Smooth muscle cell (in vitro differentiated cells): ENCODE measurements at regions not wholly inside any gene's neighbourhood (a gene's known extent, or its start where the extent isn't known, plus 50 kb on each side); places are given as distances from the start of the nearest gene placed in this dataset.

Experiments used
- DNase-seq: peaks from one replicate; lab custom pipeline; 2025; ENCODE audit not compliant: unreplicated experiment; lab: John Stamatoyannopoulos, UW
- H2AFZ ChIP-seq: fragments of 200-600 bp; sonication (generic); 2 replicates; pipeline ENCODE4 v1.6.0; 2016; ENCODE audit warnings: antibody characterized with exemption, low read depth, mild to moderate bottlenecking
- H3F3A ChIP-seq: fragments of 200-600 bp; sonication (generic); 2 replicates; pipeline ENCODE4 v1.6.0; 2017; ENCODE audit warnings: antibody characterized with exemption, low read depth
- H3K27ac ChIP-seq: fragments of 200-600 bp; sonication (generic); 2 replicates; pipeline ENCODE4 v1.5.1; 2016; ENCODE audit warnings: low read depth, mild to moderate bottlenecking
- H3K27me3 ChIP-seq: fragments of 200-600 bp; sonication (generic); 2 replicates; pipeline ENCODE4 v1.6.1; 2016; ENCODE audit warnings: low read depth, mild to moderate bottlenecking
- H3K36me3 ChIP-seq: fragments of 200-600 bp; sonication (generic); 2 replicates; pipeline ENCODE4 v1.5.1; 2016; ENCODE audit warnings: low read depth
- H3K4me1 ChIP-seq: fragments of 200-600 bp; sonication (generic); 2 replicates; pipeline ENCODE4 v1.5.1; 2016; ENCODE audit warnings: low read depth
- H3K4me2 ChIP-seq: fragments of 200-600 bp; sonication (generic); 2 replicates; pipeline ENCODE4 v1.6.0; 2016; ENCODE audit warnings: mild to moderate bottlenecking
- H3K4me3 ChIP-seq: fragments of 200-600 bp; sonication (generic); 2 replicates; pipeline ENCODE4 v1.5.1; 2016; ENCODE audit warnings: mild to moderate bottlenecking
- H3K79me2 ChIP-seq: fragments of 200-600 bp; sonication (generic); 2 replicates; pipeline ENCODE4 v1.6.0; 2016; ENCODE audit warnings: low read depth, mild to moderate bottlenecking
- H3K9ac ChIP-seq: fragments of 200-600 bp; sonication (generic); 2 replicates; pipeline ENCODE4 v1.6.0; 2016; ENCODE audit warnings: low read depth
- H3K9me3 ChIP-seq: fragments of 200-600 bp; sonication (generic); replicated peaks from 2 replicates; pipeline ENCODE4 v1.5.1; 2016; ENCODE audit warnings: low read depth
- H4K20me1 ChIP-seq: fragments of 200-600 bp; sonication (generic); 2 replicates; pipeline ENCODE4 v1.6.0; 2016; ENCODE audit warnings: low read depth
- WGBS: methylation state at CpG from one replicate; pipeline ENCODE4 v1.1.7; 2016; ENCODE audit warnings: low lambda C conversion rate; 5-methylcytosine and 5-hydroxymethylcytosine counted together
- TF ChIP-seq, protein P1 (sequence below): fragments of 200-600 bp; sonication (generic); IDR thresholded peaks from 2 replicates; pipeline ENCODE4 v1.5.1; 2017; ENCODE audit warnings: borderline replicate concordance, mild to moderate bottlenecking, antibody characterized with exemption; ENCODE audit not compliant: insufficient read depth, poor library complexity, severe bottlenecking

DNA sequence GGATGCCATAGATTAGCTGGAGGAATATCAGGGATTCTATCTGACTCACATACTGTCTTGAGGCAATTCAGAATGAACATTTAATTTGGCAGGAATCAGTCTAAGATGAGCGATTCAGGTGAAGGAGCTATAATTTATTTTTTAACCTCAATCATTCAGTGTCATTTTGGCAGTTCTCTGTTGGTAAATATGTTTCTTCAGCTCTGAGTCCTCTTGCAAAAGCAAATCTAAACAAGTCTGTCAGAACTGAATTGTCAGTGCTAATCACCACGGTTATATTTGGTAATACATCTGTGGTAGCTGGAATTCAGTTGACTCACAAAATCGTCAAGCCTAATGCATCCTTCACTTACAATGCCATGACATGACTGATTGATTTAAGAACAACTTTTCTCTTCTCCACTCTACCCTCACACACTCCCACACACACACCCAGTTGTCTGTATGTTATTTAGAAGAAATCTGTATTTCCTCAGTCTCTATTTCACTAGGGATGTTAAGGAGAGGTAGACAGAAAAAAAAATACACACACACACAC, 516.6 kb upstream of the NXPH2 start:
- no peak overlapping the region for H3K27ac ChIP-seq
- H3K27me3 ChIP-seq: no peaks in the 10 kb centered on the region
- H3K36me3 ChIP-seq: no peaks in the 10 kb centered on the region
- no peaks in the 10 kb centered on the region for H3K9me3 ChIP-seq
- H3K4me3 ChIP-seq: no peak overlapping the region
- 52% methylated on average over 3 of the region's 3 CpGs for WGBS
- H3K9ac ChIP-seq: no peak overlapping the region
- no peak for DNase-seq
- no peaks in the 10 kb centered on the region for H4K20me1 ChIP-seq
- no peak overlapping the region for H3K4me2 ChIP-seq
- no peaks in the 10 kb centered on the region for H3F3A ChIP-seq
- TF ChIP-seq, protein P1, sequence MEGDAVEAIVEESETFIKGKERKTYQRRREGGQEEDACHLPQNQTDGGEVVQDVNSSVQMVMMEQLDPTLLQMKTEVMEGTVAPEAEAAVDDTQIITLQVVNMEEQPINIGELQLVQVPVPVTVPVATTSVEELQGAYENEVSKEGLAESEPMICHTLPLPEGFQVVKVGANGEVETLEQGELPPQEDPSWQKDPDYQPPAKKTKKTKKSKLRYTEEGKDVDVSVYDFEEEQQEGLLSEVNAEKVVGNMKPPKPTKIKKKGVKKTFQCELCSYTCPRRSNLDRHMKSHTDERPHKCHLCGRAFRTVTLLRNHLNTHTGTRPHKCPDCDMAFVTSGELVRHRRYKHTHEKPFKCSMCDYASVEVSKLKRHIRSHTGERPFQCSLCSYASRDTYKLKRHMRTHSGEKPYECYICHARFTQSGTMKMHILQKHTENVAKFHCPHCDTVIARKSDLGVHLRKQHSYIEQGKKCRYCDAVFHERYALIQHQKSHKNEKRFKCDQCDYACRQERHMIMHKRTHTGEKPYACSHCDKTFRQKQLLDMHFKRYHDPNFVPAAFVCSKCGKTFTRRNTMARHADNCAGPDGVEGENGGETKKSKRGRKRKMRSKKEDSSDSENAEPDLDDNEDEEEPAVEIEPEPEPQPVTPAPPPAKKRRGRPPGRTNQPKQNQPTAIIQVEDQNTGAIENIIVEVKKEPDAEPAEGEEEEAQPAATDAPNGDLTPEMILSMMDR: no peak
- H3K79me2 ChIP-seq: no peaks in the 10 kb centered on the region
- H2AFZ ChIP-seq: no peak overlapping the region
- H3K4me1 ChIP-seq: no peaks in the 10 kb centered on the region

DNA sequence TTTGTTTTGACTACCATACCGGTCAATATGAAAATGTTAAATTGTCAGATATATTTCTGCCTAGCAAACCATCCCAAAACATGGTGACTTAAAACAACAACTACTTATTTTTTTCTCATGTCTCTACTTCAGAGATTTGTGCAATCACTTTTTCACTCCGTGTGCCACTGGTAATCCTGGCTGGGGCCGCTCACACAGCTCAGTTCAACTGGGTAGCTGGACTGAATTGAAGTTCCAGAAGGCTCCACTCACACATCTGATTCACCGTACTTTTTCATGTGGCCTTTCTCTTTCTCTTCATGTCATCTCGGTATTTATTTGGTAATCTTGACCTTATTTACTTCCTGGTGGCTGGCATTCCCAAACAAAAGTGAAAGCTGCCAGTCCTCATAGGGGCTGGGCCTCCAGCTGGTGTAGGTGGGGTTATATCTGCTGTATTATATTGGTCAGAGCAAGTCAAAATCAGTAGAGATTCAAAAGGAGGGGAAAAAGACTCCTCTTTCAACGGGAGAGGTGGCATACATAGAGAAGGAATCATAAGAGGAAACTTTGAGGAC, 513.9 kb upstream of the NXPH2 start:
- Histone ChIP-seq H3K27me3 (no peaks in the 10 kb centered on the region), H3K9me3 (no peaks in the 10 kb centered on the region), H3F3A (no peaks in the 10 kb centered on the region), H3K36me3 (no peaks in the 10 kb centered on the region), H3K27ac (no peak overlapping the region), H3K4me3 (no peak overlapping the region), H3K9ac (no peak overlapping the region), H3K79me2 (no peaks in the 10 kb centered on the region), H2AFZ (no peak overlapping the region), H3K4me2 (no peak overlapping the region), H4K20me1 (no peaks in the 10 kb centered on the region), H3K4me1 (no peaks in the 10 kb centered on the region)
- TF ChIP-seq, protein P1: no peak
- WGBS: 81% methylated on average over 6 of the region's 6 CpGs
- no peak for DNase-seq

DNA sequence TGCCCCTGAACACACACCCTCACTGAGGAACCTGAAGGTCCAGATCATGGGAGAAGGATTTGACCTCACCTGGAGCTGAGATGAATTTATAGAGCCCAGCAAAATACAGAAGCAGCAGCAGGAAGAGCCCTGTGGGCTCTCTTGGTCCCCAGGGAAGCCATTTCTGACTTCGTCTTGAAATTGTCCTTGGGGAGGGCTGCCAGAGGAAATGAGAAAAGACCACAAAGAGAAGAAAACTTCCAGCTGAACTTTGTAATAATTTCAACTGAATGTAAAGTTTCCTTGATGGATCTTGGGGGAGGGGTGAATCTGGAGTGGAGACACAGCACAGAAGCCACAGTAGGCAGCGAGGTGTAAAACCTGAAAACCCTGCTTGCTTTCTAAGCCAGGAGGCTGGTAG, 500.9 kb upstream of the NXPH2 start:
- Histone ChIP-seq H4K20me1 (no peaks in the 10 kb centered on the region), H3F3A (no peaks in the 10 kb centered on the region), H3K4me3 (no peak overlapping the region), H3K27ac (no peak overlapping the region), H3K36me3 (no peaks in the 10 kb centered on the region), H3K4me2 (no peak overlapping the region), H3K27me3 (no peaks in the 10 kb centered on the region), H3K4me1 (no peaks in the 10 kb centered on the region), H3K9ac (no peak overlapping the region), H3K9me3 (no peaks in the 10 kb centered on the region), H2AFZ (no peak overlapping the region), H3K79me2 (no peaks in the 10 kb centered on the region)
- DNase-seq: no peak
- TF ChIP-seq, protein P1: no peak
- WGBS: 84% methylated on average over 2 of the region's 2 CpGs

DNA sequence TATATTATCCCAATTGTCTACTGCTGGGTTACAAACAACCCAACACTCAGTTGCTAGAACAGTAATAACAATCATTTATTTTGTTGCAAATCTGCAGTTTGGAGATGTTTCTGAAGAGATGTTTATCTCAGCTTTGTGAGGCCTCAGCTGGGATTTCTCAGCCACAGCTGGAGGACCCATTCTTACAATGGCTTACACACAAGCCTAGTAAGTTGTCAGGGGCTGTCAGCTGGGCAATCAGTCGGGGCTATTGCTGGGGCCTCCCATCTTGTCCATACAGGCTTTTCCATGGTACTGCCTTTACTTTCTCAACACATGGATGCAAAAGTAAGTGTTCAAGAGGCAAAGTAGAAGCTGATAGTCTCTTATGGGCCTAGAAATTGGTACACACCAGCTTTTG, 491.7 kb upstream of the NXPH2 start:
- no peaks in the 10 kb centered on the region for H3F3A ChIP-seq
- H3K36me3 ChIP-seq: no peaks in the 10 kb centered on the region
- WGBS: 93% methylated on average over 1 of the region's 1 CpG
- no peaks in the 10 kb centered on the region for H3K27me3 ChIP-seq
- no peak overlapping the region for H3K4me3 ChIP-seq
- no peaks in the 10 kb centered on the region for H3K4me1 ChIP-seq
- DNase-seq: no peak
- no peak overlapping the region for H3K27ac ChIP-seq
- H3K9me3 ChIP-seq: no peaks in the 10 kb centered on the region
- TF ChIP-seq, protein P1: no peak
- no peak overlapping the region for H3K4me2 ChIP-seq
- no peaks in the 10 kb centered on the region for H4K20me1 ChIP-seq
- no peak overlapping the region for H3K9ac ChIP-seq
- no peak overlapping the region for H2AFZ ChIP-seq
- no peaks in the 10 kb centered on the region for H3K79me2 ChIP-seq
